GM12874 (cell line): ENCODE measurements at regions not wholly inside any gene's neighbourhood (a gene's known extent, or its start where the extent isn't known, plus 50 kb on each side); places are given as distances from the start of the nearest gene placed in this dataset.

Source experiments
- CTCF ChIP-seq: IDR thresholded peaks from 2 replicates; pipeline ENCODE4 v1.5.1; 2011; ENCODE audit warnings: low read depth, mild to moderate bottlenecking, control low read depth, low read length, moderate library complexity; ENCODE audit not compliant: insufficient read depth

GRCh38 chr2:239498576-239498975, 97.8 kb upstream of the HDAC4 start:
- no peak for TF ChIP-seq CTCF

- TF ChIP-seq CTCF = no peak
These were observed 95.9 kb upstream of the HDAC4 start for GRCh38 chr2:239496700-239497099.

DNA sequence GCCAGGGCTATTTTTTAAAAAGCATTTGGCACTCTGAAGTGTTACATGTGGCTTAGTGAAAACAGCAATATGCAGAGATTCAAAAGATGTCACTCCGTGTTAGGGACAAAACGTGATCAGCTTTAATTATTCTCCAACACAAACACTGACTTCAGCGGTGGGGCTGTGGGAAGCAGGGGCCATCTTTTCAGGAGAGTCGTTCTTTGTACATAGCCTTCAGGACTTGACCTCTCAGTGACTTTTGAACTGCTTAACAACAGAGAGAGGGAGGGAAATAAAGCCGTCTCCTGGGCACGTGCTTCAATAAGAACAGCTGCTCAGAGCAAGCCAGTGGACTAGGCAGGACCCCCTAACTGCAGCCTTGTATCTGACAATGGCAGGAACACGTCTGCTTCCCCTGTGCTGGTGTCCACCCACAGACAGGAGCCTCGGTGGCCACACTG, 95.0 kb upstream of the HDAC4 start:
- no peak for TF ChIP-seq CTCF

GRCh38 chr2:239495175-239495574, 94.4 kb upstream of the HDAC4 start:
- TF ChIP-seq CTCF = no peak

DNA sequence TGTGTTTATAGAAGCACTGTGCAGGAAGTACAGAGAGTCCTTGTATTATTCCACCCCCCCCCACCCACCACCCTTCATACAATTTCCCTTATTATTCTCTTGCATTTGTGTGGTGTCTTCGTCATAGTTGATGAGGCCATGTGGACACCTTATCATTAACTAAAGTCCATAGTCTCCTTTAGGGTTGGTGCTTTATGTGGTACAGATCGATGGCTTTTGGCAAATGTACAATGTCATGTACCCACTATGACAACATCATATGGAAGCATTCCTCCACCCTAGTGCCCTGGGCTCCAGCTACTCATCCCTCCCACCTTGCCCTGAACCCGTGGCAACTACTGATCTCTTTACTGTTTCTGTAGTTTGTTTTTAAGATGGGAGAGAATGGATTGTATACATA, 93.8 kb upstream of the HDAC4 start:
- no peak for TF ChIP-seq CTCF

- TF ChIP-seq CTCF = no peak
These were observed 88.7 kb upstream of the HDAC4 start for GRCh38 chr2:239489481-239489880.

DNA sequence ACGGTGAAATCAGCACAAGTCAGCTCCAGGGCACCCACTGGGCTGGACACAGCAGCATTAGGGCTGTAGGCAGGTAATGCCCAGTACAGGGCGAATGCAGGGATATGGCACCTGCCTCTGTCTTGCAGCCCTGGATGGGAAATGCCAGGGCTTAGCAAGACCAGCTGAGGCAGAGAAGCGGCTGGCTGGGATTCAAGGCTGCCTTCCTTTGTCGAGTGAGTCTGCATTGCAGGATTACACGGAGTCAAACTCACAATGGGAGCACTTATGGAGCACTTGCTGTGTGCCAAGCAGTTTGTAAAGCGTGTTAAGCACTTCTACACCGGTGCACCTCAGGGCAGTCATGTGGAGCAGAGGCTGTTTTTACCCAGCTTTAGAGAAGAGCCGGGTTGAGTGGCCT, 87.3 kb upstream of the HDAC4 start:
- TF ChIP-seq CTCF = no peak

- no peak for TF ChIP-seq CTCF
These were observed 86.5 kb upstream of the HDAC4 start for GRCh38 chr2:239487272-239487671.
